ENCODE measurements at regions not wholly inside any gene's neighbourhood (a gene's known extent, or its start where the extent isn't known, plus 50 kb on each side); places are given as distances from the start of the nearest gene placed in this dataset.

GRCh38 chr17:53061446-53061845, 761.3 kb upstream of the KIF2B start:
- Histone ChIP-seq H3K9me1 (replicated peaks; ENCODE audit: control insufficient read depth, extremely low read depth, insufficient read depth, low read length) (no peaks in the 10 kb centered on the region), H3K79me2 (ENCODE audit: control insufficient read depth, insufficient read depth, low read length) (no peaks in the 10 kb centered on the region), H3K27ac (ENCODE audit: insufficient read depth, low read depth, low read length) (no peak overlapping the region), H4K20me1 (replicated peaks; ENCODE audit: control insufficient read depth, extremely low read depth, insufficient read depth, low read length) (no peaks in the 10 kb centered on the region), H3K4me1 (ENCODE audit: control insufficient read depth, extremely low read depth, insufficient read depth, low read length) (no peaks in the 10 kb centered on the region), H3K27me3 (ENCODE audit: control insufficient read depth in 2 of 2, insufficient read depth in 2 of 2, low read length in 2 of 2) (no peaks in the 10 kb centered on the region), H2AFZ (ENCODE audit: low read depth, low read length) (no peak overlapping the region), H3K4me3 (replicated peaks in 1 of 3; ENCODE audit: insufficient read depth in 1 of 3, low read depth in 1 of 3, low read length in 3 of 3) (no peak overlapping the region), H3K9ac (replicated peaks; ENCODE audit: extremely low read depth, insufficient read depth, low read length) (no peak overlapping the region), H3K4me2 (ENCODE audit: insufficient read depth, low read length) (no peak overlapping the region), H3K36me3 (ENCODE audit: control insufficient read depth in 2 of 2, extremely low read depth in 1 of 2, insufficient read depth in 2 of 2, low read length in 2 of 2) (no peaks in the 10 kb centered on the region), H3K9me3 (replicated peaks; ENCODE audit: control insufficient read depth, insufficient read depth, low read length) (no peaks in the 10 kb centered on the region)
- intact Hi-C loops (cut with micrococcal nuclease), result no loop called here
- POLR2A ChIA-PET, result no interaction called here
- CTCF ChIA-PET, result no interaction called here
- FAIRE-seq (no peak), DNase-seq (ENCODE audit: low read depth, low spot score) (no peak)
- dilution Hi-C loops (cut with MboI; ENCODE audit: extremely low pct_ligation_motif_present, low sequenced_read_pairs), result no loop called here
- TF ChIP-seq FOS (IDR thresholded peaks at IDR 0.05; ENCODE audit: borderline replicate concordance, insufficient read depth, low read length) (no peak), MYC (IDR thresholded peaks at IDR 0.05; ENCODE audit: low read depth, low read length) (no peak), GATA2 (IDR thresholded peaks at IDR 0.05; ENCODE audit: insufficient read depth, insufficient read length, low read depth, low read length) (no peak), EZH2 (IDR thresholded peaks at IDR 0.05; ENCODE audit: borderline replicate concordance, low read depth, low read length, severe bottlenecking) (no peak), POLR2A (IDR thresholded peaks at IDR 0.05; ENCODE audit: low read depth, low read length) (no peak), JUN (IDR thresholded peaks at IDR 0.05; ENCODE audit: borderline replicate concordance, insufficient read depth, insufficient read length, low read depth) (no peak), MAX (IDR thresholded peaks at IDR 0.05; ENCODE audit: insufficient read depth, insufficient read length) (no peak), POLR2AphosphoS5 (IDR thresholded peaks at IDR 0.05; ENCODE audit: insufficient read depth, low read depth, low read length) (no peak)
- no TSS peak for BruUV-seq (replicated peaks)

- intact Hi-C loops (cut with micrococcal nuclease), result no loop called here
- no peaks in the 10 kb centered on the region for H4K20me1 ChIP-seq (replicated peaks; ENCODE audit: control insufficient read depth, extremely low read depth, insufficient read depth, low read length)
- no peaks in the 10 kb centered on the region for H3K4me1 ChIP-seq (ENCODE audit: control insufficient read depth, extremely low read depth, insufficient read depth, low read length)
- no TSS peak for BruUV-seq (replicated peaks)
- CTCF ChIA-PET, result no interaction called here
- no peak overlapping the region for H3K27ac ChIP-seq (ENCODE audit: insufficient read depth, low read depth, low read length)
- TF ChIP-seq POLR2A (IDR thresholded peaks at IDR 0.05; ENCODE audit: low read depth, low read length) (no peak), FOS (IDR thresholded peaks at IDR 0.05; ENCODE audit: borderline replicate concordance, insufficient read depth, low read length) (no peak), EZH2 (IDR thresholded peaks at IDR 0.05; ENCODE audit: borderline replicate concordance, low read depth, low read length, severe bottlenecking) (no peak), POLR2AphosphoS5 (IDR thresholded peaks at IDR 0.05; ENCODE audit: insufficient read depth, low read depth, low read length) (no peak), CTCF (IDR thresholded peaks at IDR 0.05; ENCODE audit: extremely low read depth in 1 of 2, insufficient read depth in 1 of 2, low read depth in 1 of 2, low read length in 2 of 2) (no peak), MAX (IDR thresholded peaks at IDR 0.05; ENCODE audit: insufficient read depth, insufficient read length) (no peak), JUN (IDR thresholded peaks at IDR 0.05; ENCODE audit: borderline replicate concordance, insufficient read depth, insufficient read length, low read depth) (no peak), GATA2 (IDR thresholded peaks at IDR 0.05; ENCODE audit: insufficient read depth, insufficient read length, low read depth, low read length) (no peak)
- H2AFZ ChIP-seq (ENCODE audit: low read depth, low read length), result no peak overlapping the region
- POLR2A ChIA-PET, result no interaction called here
- H3K27me3 ChIP-seq (ENCODE audit: control insufficient read depth in 2 of 2, insufficient read depth in 2 of 2, low read length in 2 of 2), result no peaks in the 10 kb centered on the region
- dilution Hi-C loops (cut with MboI; ENCODE audit: extremely low pct_ligation_motif_present, low sequenced_read_pairs), result no loop called here
- H3K9me3 ChIP-seq (replicated peaks; ENCODE audit: control insufficient read depth, insufficient read depth, low read length), result no peaks in the 10 kb centered on the region
- no peak overlapping the region for H3K4me3 ChIP-seq (replicated peaks in 1 of 3; ENCODE audit: insufficient read depth in 1 of 3, low read depth in 1 of 3, low read length in 3 of 3)
- no peak overlapping the region for H3K9ac ChIP-seq (replicated peaks; ENCODE audit: extremely low read depth, insufficient read depth, low read length)
- no peak overlapping the region for H3K4me2 ChIP-seq (ENCODE audit: insufficient read depth, low read length)
- no peaks in the 10 kb centered on the region for H3K9me1 ChIP-seq (replicated peaks; ENCODE audit: control insufficient read depth, extremely low read depth, insufficient read depth, low read length)
- H3K79me2 ChIP-seq (ENCODE audit: control insufficient read depth, insufficient read depth, low read length), result no peaks in the 10 kb centered on the region
- FAIRE-seq, result no peak
- DNase-seq (ENCODE audit: low read depth, low spot score), result no peak
- no peaks in the 10 kb centered on the region for H3K36me3 ChIP-seq (ENCODE audit: control insufficient read depth in 2 of 2, extremely low read depth in 1 of 2, insufficient read depth in 2 of 2, low read length in 2 of 2)
These were observed 764.7 kb upstream of the KIF2B start for GRCh38 chr17:53058031-53058430.
